ENCODE measurements at regions not wholly inside any gene's neighbourhood (a gene's known extent, or its start where the extent isn't known, plus 50 kb on each side); places are given as distances from the start of the nearest gene placed in this dataset.

GRCh38 chrX:130974323-130974722 is 71.3 kb upstream of the ENOX2 start:
- H3K36me3 ChIP-seq = no peaks in the 10 kb centered on the region
- H3K27me3 ChIP-seq = no peaks in the 10 kb centered on the region
- H3K27ac ChIP-seq = no peak overlapping the region
- no peaks in the 10 kb centered on the region for H3K9me3 ChIP-seq
- no peak for TF ChIP-seq EP300 (IDR thresholded peaks at IDR 0.05)
- no peak for TF ChIP-seq POLR2AphosphoS5 (IDR thresholded peaks at IDR 0.05)
- no peak for TF ChIP-seq POLR2A (IDR thresholded peaks at IDR 0.05)
- TF ChIP-seq, protein P1, sequence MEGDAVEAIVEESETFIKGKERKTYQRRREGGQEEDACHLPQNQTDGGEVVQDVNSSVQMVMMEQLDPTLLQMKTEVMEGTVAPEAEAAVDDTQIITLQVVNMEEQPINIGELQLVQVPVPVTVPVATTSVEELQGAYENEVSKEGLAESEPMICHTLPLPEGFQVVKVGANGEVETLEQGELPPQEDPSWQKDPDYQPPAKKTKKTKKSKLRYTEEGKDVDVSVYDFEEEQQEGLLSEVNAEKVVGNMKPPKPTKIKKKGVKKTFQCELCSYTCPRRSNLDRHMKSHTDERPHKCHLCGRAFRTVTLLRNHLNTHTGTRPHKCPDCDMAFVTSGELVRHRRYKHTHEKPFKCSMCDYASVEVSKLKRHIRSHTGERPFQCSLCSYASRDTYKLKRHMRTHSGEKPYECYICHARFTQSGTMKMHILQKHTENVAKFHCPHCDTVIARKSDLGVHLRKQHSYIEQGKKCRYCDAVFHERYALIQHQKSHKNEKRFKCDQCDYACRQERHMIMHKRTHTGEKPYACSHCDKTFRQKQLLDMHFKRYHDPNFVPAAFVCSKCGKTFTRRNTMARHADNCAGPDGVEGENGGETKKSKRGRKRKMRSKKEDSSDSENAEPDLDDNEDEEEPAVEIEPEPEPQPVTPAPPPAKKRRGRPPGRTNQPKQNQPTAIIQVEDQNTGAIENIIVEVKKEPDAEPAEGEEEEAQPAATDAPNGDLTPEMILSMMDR (IDR thresholded peaks at IDR 0.05) = no peak
- WGBS = 65% methylated on average over 1 of the region's 1 CpG
- H3K4me1 ChIP-seq = no peaks in the 10 kb centered on the region
- no peak overlapping the region for H3K4me3 ChIP-seq
- DNase-seq (ENCODE audit: low spot score in 2 of 2) = no peak

DNA sequence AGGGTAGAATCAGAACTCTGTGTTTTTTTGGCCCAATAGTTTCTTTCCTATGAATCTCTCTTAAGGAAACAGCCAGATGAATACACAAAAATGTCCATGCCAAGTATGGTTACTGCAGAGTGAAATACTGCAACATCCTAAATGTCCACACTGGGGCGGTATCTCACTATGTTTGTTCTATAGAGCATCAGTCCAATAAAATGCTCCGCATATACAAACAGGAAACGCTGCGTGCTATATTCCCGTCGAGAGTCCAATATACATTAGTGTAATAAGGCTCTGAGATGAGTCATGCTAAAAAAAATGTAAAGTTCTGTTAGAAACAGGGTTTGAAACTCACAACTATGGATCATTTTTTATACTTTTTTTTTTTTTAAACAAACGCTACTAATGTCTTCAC is 72.9 kb upstream of the ENOX2 start:
- no peaks in the 10 kb centered on the region for H3K4me1 ChIP-seq
- no peak overlapping the region for H3K4me3 ChIP-seq
- no peaks in the 10 kb centered on the region for H3K36me3 ChIP-seq
- WGBS = 7% methylated on average over 7 of the region's 7 CpGs
- no peaks in the 10 kb centered on the region for H3K9me3 ChIP-seq
- H3K27me3 ChIP-seq = no peaks in the 10 kb centered on the region
- DNase-seq (ENCODE audit: low spot score in 2 of 2) = no peak
- TF ChIP-seq POLR2A (IDR thresholded peaks at IDR 0.05) = no peak
- TF ChIP-seq, protein P1 (IDR thresholded peaks at IDR 0.05) = peak in 1 of 2 donors; percentile 19
- H3K27ac ChIP-seq = no peak overlapping the region

DNA sequence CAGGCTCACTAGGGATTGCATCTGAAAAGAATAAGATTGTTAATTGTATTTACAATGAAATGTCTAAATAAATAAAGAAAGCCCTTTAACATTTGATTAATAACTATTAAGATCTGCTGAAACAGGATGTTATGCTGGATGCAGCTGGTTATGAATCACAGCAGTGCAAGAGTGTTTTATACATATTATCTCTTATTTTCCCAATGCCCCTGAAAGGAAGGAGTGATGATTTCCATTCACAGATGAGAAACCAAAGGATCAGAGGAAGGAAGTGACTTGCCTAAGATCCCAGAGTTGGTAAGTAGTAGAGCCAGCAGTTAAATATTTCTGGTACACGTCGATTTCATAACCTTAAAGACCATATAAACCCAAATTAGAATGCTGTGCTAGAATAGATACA is 76.3 kb upstream of the ARHGAP36 start:
- Histone ChIP-seq H3K27me3 (no peaks in the 10 kb centered on the region), H3K4me3 (no peak overlapping the region), H3K9me3 (no peaks in the 10 kb centered on the region), H3K36me3 (no peaks in the 10 kb centered on the region), H3K4me1 (no peaks in the 10 kb centered on the region), H3K27ac (no peak overlapping the region)
- TF ChIP-seq POLR2A (IDR thresholded peaks at IDR 0.05) = no peak
- TF ChIP-seq POLR2AphosphoS5 (IDR thresholded peaks at IDR 0.05) = no peak
- TF ChIP-seq, protein P1 (IDR thresholded peaks at IDR 0.05) = no peak
- TF ChIP-seq EP300 (IDR thresholded peaks at IDR 0.05) = no peak
- DNase-seq (ENCODE audit: low spot score in 2 of 2) = no peak
- WGBS = 70% methylated on average over 2 of the region's 2 CpGs

- WGBS = 22% methylated on average over 4 of the region's 4 CpGs
- H3K4me3 ChIP-seq = no peak overlapping the region
- DNase-seq (ENCODE audit: low spot score in 2 of 2) = no peak
- H3K4me1 ChIP-seq = no peaks in the 10 kb centered on the region
- H3K27me3 ChIP-seq = no peaks in the 10 kb centered on the region
- H3K27ac ChIP-seq = no peak overlapping the region
- TF ChIP-seq EP300 (IDR thresholded peaks at IDR 0.05) = no peak
- TF ChIP-seq POLR2A (IDR thresholded peaks at IDR 0.05) = no peak
- TF ChIP-seq, protein P1 (IDR thresholded peaks at IDR 0.05) = no peak
- no peak for TF ChIP-seq POLR2AphosphoS5 (IDR thresholded peaks at IDR 0.05)
- no peaks in the 10 kb centered on the region for H3K36me3 ChIP-seq
- H3K9me3 ChIP-seq = no peaks in the 10 kb centered on the region
These were observed 73.4 kb upstream of the ARHGAP36 start for GRCh38 chrX:130984782-130985181.

DNA sequence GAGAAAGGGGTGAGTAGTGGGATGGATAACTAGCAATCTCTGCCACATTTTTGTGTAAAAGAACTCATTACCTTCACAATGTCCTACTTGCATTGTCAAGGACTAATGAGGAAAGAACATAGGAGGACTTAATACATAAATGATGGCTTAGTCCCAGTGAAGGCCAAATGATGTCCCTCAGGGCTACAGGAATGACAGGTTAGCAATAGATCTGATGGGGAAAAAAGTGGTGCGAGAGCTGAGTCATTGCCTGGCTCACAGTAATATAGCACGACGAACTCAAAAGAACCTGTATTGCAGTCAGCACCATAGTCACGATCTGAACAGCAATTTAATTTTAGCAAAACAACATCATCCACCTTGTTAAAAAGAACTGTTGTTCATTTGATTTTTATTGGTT is 70.9 kb upstream of the ARHGAP36 start:
- H3K4me1 ChIP-seq = no peaks in the 10 kb centered on the region
- H3K27ac ChIP-seq = no peak overlapping the region
- no peak overlapping the region for H3K4me3 ChIP-seq
- no peak for TF ChIP-seq POLR2AphosphoS5 (IDR thresholded peaks at IDR 0.05)
- no peak for TF ChIP-seq POLR2A (IDR thresholded peaks at IDR 0.05)
- TF ChIP-seq, protein P1 (IDR thresholded peaks at IDR 0.05) = no peak
- TF ChIP-seq EP300 (IDR thresholded peaks at IDR 0.05) = no peak
- WGBS = 66% methylated on average over 4 of the region's 4 CpGs
- H3K27me3 ChIP-seq = no peaks in the 10 kb centered on the region
- no peaks in the 10 kb centered on the region for H3K9me3 ChIP-seq
- no peak for DNase-seq (ENCODE audit: low spot score in 2 of 2)
- no peaks in the 10 kb centered on the region for H3K36me3 ChIP-seq
